Smooth muscle cell (in vitro differentiated cells): ENCODE measurements at regions not wholly inside any gene's neighbourhood (a gene's known extent, or its start where the extent isn't known, plus 50 kb on each side); places are given as distances from the start of the nearest gene placed in this dataset.
"Not testable (repeated sequence)": the region's sequence is repeated elsewhere in the genome, so short reads cannot be mapped to it uniquely, and the experiment has no call there.

ENCODE experiments used
- DNase-seq: peaks from one replicate; lab custom pipeline; 2025; ENCODE audit not compliant: unreplicated experiment; lab: John Stamatoyannopoulos, UW
- H2AFZ ChIP-seq: fragments of 200-600 bp; sonication (generic); 2 replicates; pipeline ENCODE4 v1.6.0; 2016; ENCODE audit warnings: antibody characterized with exemption, low read depth, mild to moderate bottlenecking
- H3F3A ChIP-seq: fragments of 200-600 bp; sonication (generic); 2 replicates; pipeline ENCODE4 v1.6.0; 2017; ENCODE audit warnings: antibody characterized with exemption, low read depth
- H3K27ac ChIP-seq: fragments of 200-600 bp; sonication (generic); 2 replicates; pipeline ENCODE4 v1.5.1; 2016; ENCODE audit warnings: low read depth, mild to moderate bottlenecking
- H3K27me3 ChIP-seq: fragments of 200-600 bp; sonication (generic); 2 replicates; pipeline ENCODE4 v1.6.1; 2016; ENCODE audit warnings: low read depth, mild to moderate bottlenecking
- H3K36me3 ChIP-seq: fragments of 200-600 bp; sonication (generic); 2 replicates; pipeline ENCODE4 v1.5.1; 2016; ENCODE audit warnings: low read depth
- H3K4me1 ChIP-seq: fragments of 200-600 bp; sonication (generic); 2 replicates; pipeline ENCODE4 v1.5.1; 2016; ENCODE audit warnings: low read depth
- H3K4me2 ChIP-seq: fragments of 200-600 bp; sonication (generic); 2 replicates; pipeline ENCODE4 v1.6.0; 2016; ENCODE audit warnings: mild to moderate bottlenecking
- H3K4me3 ChIP-seq: fragments of 200-600 bp; sonication (generic); 2 replicates; pipeline ENCODE4 v1.5.1; 2016; ENCODE audit warnings: mild to moderate bottlenecking
- H3K79me2 ChIP-seq: fragments of 200-600 bp; sonication (generic); 2 replicates; pipeline ENCODE4 v1.6.0; 2016; ENCODE audit warnings: low read depth, mild to moderate bottlenecking
- H3K9ac ChIP-seq: fragments of 200-600 bp; sonication (generic); 2 replicates; pipeline ENCODE4 v1.6.0; 2016; ENCODE audit warnings: low read depth
- H3K9me3 ChIP-seq: fragments of 200-600 bp; sonication (generic); replicated peaks from 2 replicates; pipeline ENCODE4 v1.5.1; 2016; ENCODE audit warnings: low read depth
- H4K20me1 ChIP-seq: fragments of 200-600 bp; sonication (generic); 2 replicates; pipeline ENCODE4 v1.6.0; 2016; ENCODE audit warnings: low read depth
- WGBS: methylation state at CpG from one replicate; pipeline ENCODE4 v1.1.7; 2016; ENCODE audit warnings: low lambda C conversion rate; 5-methylcytosine and 5-hydroxymethylcytosine counted together
- TF ChIP-seq, protein P1 (sequence below): fragments of 200-600 bp; sonication (generic); IDR thresholded peaks from 2 replicates; pipeline ENCODE4 v1.5.1; 2017; ENCODE audit warnings: borderline replicate concordance, mild to moderate bottlenecking, antibody characterized with exemption; ENCODE audit not compliant: insufficient read depth, poor library complexity, severe bottlenecking

GRCh38 chr4:8972635-8973034 is 101.0 kb upstream of the HMX1 start:
- H2AFZ ChIP-seq, H3F3A ChIP-seq, H3K4me2 ChIP-seq, DNase-seq, H3K27ac ChIP-seq, H3K27me3 ChIP-seq, H3K9ac ChIP-seq, H3K4me1 ChIP-seq, H4K20me1 ChIP-seq, H3K36me3 ChIP-seq, H3K4me3 ChIP-seq, H3K79me2 ChIP-seq, H3K9me3 ChIP-seq: not testable (repeated sequence)
- WGBS = 92% methylated on average over 7 of the region's 7 CpGs

- H4K20me1 ChIP-seq, DNase-seq, H3K9me3 ChIP-seq, H3K27me3 ChIP-seq, H3K27ac ChIP-seq, H3K4me2 ChIP-seq, H3K9ac ChIP-seq, H2AFZ ChIP-seq, H3K4me1 ChIP-seq, H3K4me3 ChIP-seq, H3K79me2 ChIP-seq, H3F3A ChIP-seq, H3K36me3 ChIP-seq: not testable (repeated sequence)
- 86% methylated on average over 15 of the region's 15 CpGs for WGBS
Observed at GRCh38 chr4:8965896-8966295, 94.3 kb upstream of the HMX1 start.

DNA sequence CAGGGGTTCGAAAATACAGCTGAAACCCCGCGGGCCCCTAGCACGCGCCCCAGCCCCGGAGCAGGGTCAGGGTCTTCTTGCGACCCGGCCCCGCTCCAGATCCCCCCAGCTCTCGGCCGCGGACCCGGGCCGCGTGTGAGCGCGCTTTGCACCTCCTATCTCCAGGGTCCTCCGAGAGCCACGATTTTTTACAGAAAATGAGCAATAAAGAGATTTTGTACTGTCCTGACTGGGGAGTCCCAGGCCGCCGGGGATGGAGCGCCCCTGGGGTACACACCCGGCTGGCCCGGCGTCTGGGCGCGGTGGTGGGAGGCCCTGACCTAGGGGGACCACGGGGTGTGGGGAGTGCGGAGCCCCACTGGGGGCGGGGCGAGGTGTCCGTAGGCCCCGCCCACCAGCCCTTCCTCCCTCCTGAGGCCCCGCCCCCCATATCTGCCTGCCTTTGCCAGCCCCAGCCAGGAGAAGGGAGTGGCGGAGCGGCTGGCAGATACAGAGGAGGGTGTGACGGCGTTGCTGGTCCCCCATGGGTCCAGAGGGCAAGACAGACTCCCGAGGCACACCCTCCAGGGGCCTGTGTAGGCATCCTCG is 92.7 kb upstream of the HMX1 start:
- H2AFZ ChIP-seq, H3K36me3 ChIP-seq, H3F3A ChIP-seq, H3K4me1 ChIP-seq, DNase-seq, H3K79me2 ChIP-seq, H3K27me3 ChIP-seq, H4K20me1 ChIP-seq, H3K9ac ChIP-seq, H3K27ac ChIP-seq, H3K9me3 ChIP-seq: not testable (repeated sequence)
- peak overlapping the region; percentile 63 for H3K4me2 ChIP-seq
- peak overlapping the region; percentile 35 for H3K4me3 ChIP-seq
- WGBS = 52% methylated on average over 22 of the region's 40 CpGs

DNA sequence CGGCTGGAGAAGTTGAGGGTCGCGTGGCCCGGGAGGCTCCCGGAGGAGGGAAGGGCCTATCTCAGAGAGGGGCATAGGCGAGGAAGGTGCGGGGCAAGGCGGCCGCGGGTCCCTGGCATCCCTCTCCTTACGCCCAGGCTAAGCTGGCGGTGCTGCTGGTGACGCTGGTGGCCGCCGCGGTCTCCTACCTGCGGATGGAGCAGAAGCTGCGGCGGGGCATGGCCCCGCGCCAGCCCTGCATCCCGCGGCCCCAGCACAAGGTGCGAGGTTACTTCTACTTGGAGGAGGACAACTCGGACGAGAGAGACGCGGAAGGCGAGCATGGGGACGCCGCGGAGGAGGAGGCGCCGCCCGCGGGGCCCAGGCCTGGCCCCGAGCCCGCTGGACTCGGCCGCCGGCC is 91.9 kb upstream of the HMX1 start:
- not testable (repeated sequence) for H2AFZ ChIP-seq, H3K4me1 ChIP-seq, H3F3A ChIP-seq, H3K36me3 ChIP-seq, H3K9ac ChIP-seq, H3K27me3 ChIP-seq, H3K27ac ChIP-seq, H3K79me2 ChIP-seq, H4K20me1 ChIP-seq, H3K9me3 ChIP-seq, DNase-seq
- WGBS = 44% methylated on average over 32 of the region's 41 CpGs
- peak overlapping the region; percentile 35 for H3K4me3 ChIP-seq
- peak overlapping the region; percentile 63 for H3K4me2 ChIP-seq

GRCh38 chr4:8961343-8961742 is 89.7 kb upstream of the HMX1 start:
- not testable (repeated sequence) for H2AFZ ChIP-seq, H3K79me2 ChIP-seq, H3K4me1 ChIP-seq, H3F3A ChIP-seq, H3K27ac ChIP-seq, H3K9me3 ChIP-seq, H3K4me3 ChIP-seq, DNase-seq, H4K20me1 ChIP-seq, H3K36me3 ChIP-seq, H3K4me2 ChIP-seq, H3K27me3 ChIP-seq, H3K9ac ChIP-seq
- TF ChIP-seq, protein P1, sequence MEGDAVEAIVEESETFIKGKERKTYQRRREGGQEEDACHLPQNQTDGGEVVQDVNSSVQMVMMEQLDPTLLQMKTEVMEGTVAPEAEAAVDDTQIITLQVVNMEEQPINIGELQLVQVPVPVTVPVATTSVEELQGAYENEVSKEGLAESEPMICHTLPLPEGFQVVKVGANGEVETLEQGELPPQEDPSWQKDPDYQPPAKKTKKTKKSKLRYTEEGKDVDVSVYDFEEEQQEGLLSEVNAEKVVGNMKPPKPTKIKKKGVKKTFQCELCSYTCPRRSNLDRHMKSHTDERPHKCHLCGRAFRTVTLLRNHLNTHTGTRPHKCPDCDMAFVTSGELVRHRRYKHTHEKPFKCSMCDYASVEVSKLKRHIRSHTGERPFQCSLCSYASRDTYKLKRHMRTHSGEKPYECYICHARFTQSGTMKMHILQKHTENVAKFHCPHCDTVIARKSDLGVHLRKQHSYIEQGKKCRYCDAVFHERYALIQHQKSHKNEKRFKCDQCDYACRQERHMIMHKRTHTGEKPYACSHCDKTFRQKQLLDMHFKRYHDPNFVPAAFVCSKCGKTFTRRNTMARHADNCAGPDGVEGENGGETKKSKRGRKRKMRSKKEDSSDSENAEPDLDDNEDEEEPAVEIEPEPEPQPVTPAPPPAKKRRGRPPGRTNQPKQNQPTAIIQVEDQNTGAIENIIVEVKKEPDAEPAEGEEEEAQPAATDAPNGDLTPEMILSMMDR = peak; percentile 39
- 35% methylated on average over 11 of the region's 11 CpGs for WGBS

- H2AFZ ChIP-seq, H3K9me3 ChIP-seq, H3K4me3 ChIP-seq, H3K9ac ChIP-seq, H3K27me3 ChIP-seq, DNase-seq, H3K27ac ChIP-seq, H3K4me1 ChIP-seq, H3F3A ChIP-seq, H3K4me2 ChIP-seq, H3K79me2 ChIP-seq, H3K36me3 ChIP-seq, H4K20me1 ChIP-seq: not testable (repeated sequence)
- WGBS = 80% methylated on average over 13 of the region's 18 CpGs
Observed at GRCh38 chr4:8959471-8959870, 87.8 kb upstream of the HMX1 start.

DNA sequence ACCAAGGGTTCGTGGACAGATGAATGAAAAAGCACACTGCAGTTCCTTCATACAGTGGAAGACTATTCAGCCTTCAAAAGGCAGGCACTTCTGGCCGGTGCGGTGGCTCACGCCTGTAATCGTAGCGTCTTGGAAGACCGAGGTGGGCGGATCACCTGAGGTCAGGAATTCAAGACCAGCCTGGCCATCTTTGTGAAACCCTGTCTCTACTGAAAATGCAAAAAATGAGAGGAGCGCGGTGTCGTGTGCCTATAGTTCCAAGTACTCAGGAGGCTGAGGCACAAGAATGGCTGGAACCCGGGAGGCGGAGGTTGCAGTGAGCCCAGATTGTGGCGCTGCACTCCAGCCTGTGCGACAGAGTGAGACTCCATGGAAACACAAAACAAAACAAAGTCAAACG is 82.4 kb upstream of the HMX1 start:
- not testable (repeated sequence) for H3K4me3 ChIP-seq, H2AFZ ChIP-seq, H3F3A ChIP-seq, H3K4me1 ChIP-seq, H3K27ac ChIP-seq, H3K79me2 ChIP-seq, H4K20me1 ChIP-seq, H3K4me2 ChIP-seq, H3K27me3 ChIP-seq, DNase-seq, H3K36me3 ChIP-seq, H3K9ac ChIP-seq, H3K9me3 ChIP-seq
- WGBS = 89% methylated on average over 16 of the region's 16 CpGs

GRCh38 chr4:8952791-8953190 is 81.2 kb upstream of the HMX1 start:
- H3K9me3 ChIP-seq, H3K4me2 ChIP-seq, H2AFZ ChIP-seq, H3K79me2 ChIP-seq, H3K27ac ChIP-seq, H4K20me1 ChIP-seq, H3K27me3 ChIP-seq, H3K36me3 ChIP-seq, DNase-seq, H3K4me3 ChIP-seq, H3K4me1 ChIP-seq, H3F3A ChIP-seq, H3K9ac ChIP-seq: not testable (repeated sequence)
- 91% methylated on average over 12 of the region's 12 CpGs for WGBS
